K562 (cell line): ENCODE measurements at regions not wholly inside any gene's neighbourhood (a gene's known extent, or its start where the extent isn't known, plus 50 kb on each side); places are given as distances from the start of the nearest gene placed in this dataset.

Experiments used
- ATAC-seq: fragments of 200-7000 bp; cut with Tn5 transposase; 3 replicates; pipeline ENCODE4 v1.9.1; 2020; ENCODE audit warnings: moderate library complexity
- BruUV-seq: library from RNA; stranded (reverse); fragments of 400-500 nt; replicated peaks from 2 replicates; lab custom pipeline; 2021; lab: Mats Ljungman, UMichigan
- CTCF ChIA-PET: fragments of 300-600 bp; formaldehyde crosslinking; extraction: SDS; loops from one replicate; lab custom pipeline; 2021; ENCODE audit warnings: low intra/inter-chr PET ratio; lab: Yijun Ruan, JAX
- POLR2A ChIA-PET: fragments of 300-600, 350-650 bp; sonication (Branson Sonifier 250); formaldehyde crosslinking; extraction: SDS; loops from one replicate; lab custom pipeline; 2021; ENCODE audit warnings: antibody characterized with exemption, inconsistent platforms; lab: Yijun Ruan, JAX
- DNase-seq, 4 experiments: peaks; one replicate each; pipeline versions ENCODE4 v3.0.0 to v3.0.0-alpha.2; 2011 to 2018; ENCODE audit warnings: low spot score in 3 of 4, mixed read lengths in 3 of 4; ENCODE audit errors: extremely low read depth in 1 of 4
- FAIRE-seq: peaks from 2 replicates; lab custom pipeline; 2011; peaks lifted over from hg19 to GRCh38; lab: Jason Lieb, UNC
- H2AFZ ChIP-seq: 2 replicates; pipeline ENCODE4 v1.6.0; 2011; ENCODE audit warnings: low read depth, low read length, control low read depth, inconsistent platforms
- H3K27ac ChIP-seq: fragments of 200-600 bp; 3 replicates; pipeline ENCODE4 v1.8.0; 2011; ENCODE audit warnings: low read depth, mild to moderate bottlenecking, control low read depth, inconsistent platforms, low read length, moderate library complexity, mixed read lengths; ENCODE audit errors: extremely low read depth
- H3K27me3 ChIP-seq, 2 experiments: fragments of 300-600 bp in 1 of 2; 2 replicates in 1 of 2; 3 replicates in 1 of 2; pipeline versions ENCODE4 v1.6.0 to v1.8.0; 2011; ENCODE audit warnings: inconsistent platforms in 2 of 2, low read length in 2 of 2, mild to moderate bottlenecking in 1 of 2, mixed read lengths in 1 of 2, moderate library complexity in 1 of 2; ENCODE audit not compliant: control insufficient read depth in 2 of 2, insufficient read depth in 2 of 2
- H3K36me3 ChIP-seq: fragments of 300-600 bp; 3 replicates; pipeline ENCODE4 v1.8.0; 2011; ENCODE audit warnings: mild to moderate bottlenecking, low read length, inconsistent platforms; ENCODE audit not compliant: control insufficient read depth, insufficient read depth
- H3K4me1 ChIP-seq, 2 experiments: fragments of 200-600 bp in 1 of 2; replicated peaks in 1 of 2; 2 replicates in 1 of 2; 3 replicates in 1 of 2; pipeline versions ENCODE4 v1.5.1 to v1.8.0; 2011; ENCODE audit warnings: inconsistent platforms in 2 of 2, low read length in 2 of 2, mild to moderate bottlenecking in 1 of 2, mixed read lengths in 1 of 2, moderate library complexity in 1 of 2; ENCODE audit not compliant: control insufficient read depth in 2 of 2, insufficient read depth in 2 of 2
- H3K4me2 ChIP-seq: 2 replicates; pipeline ENCODE4 v1.6.1; 2011; ENCODE audit warnings: low read length, control low read depth, inconsistent platforms, mixed read lengths; ENCODE audit not compliant: insufficient read depth
- H3K4me3 ChIP-seq: fragments of 200-600 bp; sonication (generic), shearing (Covaris generic); 2 replicates; pipeline ENCODE4 v1.5.1; 2016; ENCODE audit warnings: control low read depth, inconsistent platforms
- H3K79me2 ChIP-seq: fragments of 200-600 bp; 3 replicates; pipeline ENCODE4 v1.8.0; 2011; ENCODE audit warnings: low read length, inconsistent platforms; ENCODE audit not compliant: control insufficient read depth, insufficient read depth
- H3K9ac ChIP-seq, 2 experiments: 2 replicates each; pipeline versions ENCODE4 v1.6.0 to v1.6.1; 2011; ENCODE audit warnings: low read depth in 2 of 2, low read length in 2 of 2, control low read depth in 1 of 2, inconsistent platforms in 1 of 2, mild to moderate bottlenecking in 1 of 2, mixed read lengths in 1 of 2; ENCODE audit not compliant: insufficient read depth in 1 of 2
- H3K9me1 ChIP-seq: one replicate; pipeline ENCODE4 v1.6.0; 2011; ENCODE audit warnings: inconsistent platforms, mild to moderate bottlenecking, low read length, moderate library complexity; ENCODE audit not compliant: control insufficient read depth, insufficient read depth
- H3K9me3 ChIP-seq: replicated peaks from 2 replicates; pipeline ENCODE4 v1.5.1; 2011; ENCODE audit warnings: low read depth, low read length, inconsistent platforms; ENCODE audit not compliant: control insufficient read depth, insufficient read depth
- H4K20me1 ChIP-seq: replicated peaks from 2 replicates; pipeline ENCODE4 v1.6.1; 2011; ENCODE audit warnings: low read length, inconsistent platforms, mixed read lengths; ENCODE audit not compliant: control insufficient read depth, insufficient read depth
- HMG20B ChIP-seq: fragments of 250-450 bp; sonication (Bioruptor Pico); IDR thresholded peaks from 2 replicates; pipeline ENCODE4 v1.5.0; 2021; ENCODE audit warnings: mild to moderate bottlenecking
- MBD2 ChIP-seq: sonication (generic); IDR thresholded peaks from 2 replicates; pipeline ENCODE4 v1.6.1; 2016; ENCODE audit warnings: low read depth, borderline replicate concordance
- MCM5 ChIP-seq: fragments of 450-650 bp; IDR thresholded peaks from 2 replicates; pipeline ENCODE4 v1.6.1; 2016; ENCODE audit warnings: low read depth
- MYC ChIP-seq, 2 experiments: fragments of 250-450 bp in 1 of 2; sonication (Bioruptor Pico) in 1 of 2; IDR thresholded peaks; 2 replicates each; pipeline versions ENCODE4 v1.5.1 to v1.6.1; 2012 to 2021; ENCODE audit warnings: low read depth in 2 of 2, borderline replicate concordance in 1 of 2, improper control_type of control experiment in 1 of 2, low read length in 1 of 2, mild to moderate bottlenecking in 1 of 2, moderate library complexity in 1 of 2
- NFATC3 ChIP-seq: fragments of 450-650 bp; IDR thresholded peaks from 2 replicates; pipeline ENCODE4 v1.6.1; 2017; ENCODE audit warnings: mild to moderate bottlenecking
- PHB ChIP-seq: fragments of 250-450 bp; sonication (Bioruptor Pico); IDR thresholded peaks from 2 replicates; pipeline ENCODE4 v1.5.0; 2021
- POLR2AphosphoS2 ChIP-seq: IDR thresholded peaks from 2 replicates; pipeline ENCODE4 v1.6.1; 2012; ENCODE audit warnings: low read length, improper control_type of control experiment
- PTBP1 ChIP-seq: fragments of 200-400 bp; formaldehyde crosslinking; IDR thresholded peaks from 2 replicates; pipeline ENCODE4 v1.6.1; 2017; ENCODE audit warnings: low read depth, low read length
- RB1 ChIP-seq: fragments of 450-650 bp; IDR thresholded peaks from 2 replicates; pipeline ENCODE4 v1.6.1; 2017; ENCODE audit warnings: low read depth, mild to moderate bottlenecking
- ZC3H4 ChIP-seq: sonication (generic); formaldehyde crosslinking; IDR thresholded peaks from 2 replicates; pipeline ENCODE4 v1.9.0; 2021; ENCODE audit warnings: missing genetic modification reagents, borderline replicate concordance
- ZNF583 ChIP-seq: fragments of 250-450 bp; sonication (Bioruptor Pico); IDR thresholded peaks from 2 replicates; pipeline ENCODE4 v1.4.0; 2020
- ZNF830 ChIP-seq: fragments of 250-450 bp; sonication (Bioruptor Pico); IDR thresholded peaks from 2 replicates; pipeline ENCODE4 v1.5.0; 2021; ENCODE audit warnings: mild to moderate bottlenecking
- WGBS: fragments of 100-300 bp; shearing (Covaris generic); methylation state at CpG from one replicate; pipeline ENCODE4 v1.1.6; 2016; ENCODE audit warnings: low coverage, mixed read lengths; ENCODE audit not compliant: insufficient coverage; ENCODE audit errors: missing lambda C conversion rate; 5-methylcytosine and 5-hydroxymethylcytosine counted together
- in situ Hi-C: fragments of 300-500 bp; cut with MboI; formaldehyde crosslinking; loops from 4 replicates; pipeline ENCODE4 v1.15.0; 2018; ENCODE audit warnings: inconsistent platforms, mixed read lengths
- intact Hi-C: fragments of 100-400 bp; cut with micrococcal nuclease; formaldehyde crosslinking; loops from 2 replicates; pipeline ENCODE4 v1.14.2; 2022
- TF ChIP-seq, protein P1 (sequence below): IDR thresholded peaks from 2 replicates; pipeline ENCODE4 v1.6.1; 2014; ENCODE audit warnings: antibody characterized with exemption
- TF ChIP-seq, protein P2 (sequence below): fragments of 450-650 bp; IDR thresholded peaks from one replicate; pipeline ENCODE4 v1.6.1; 2018; ENCODE audit warnings: mild to moderate bottlenecking, moderate library complexity; ENCODE audit not compliant: partially characterized antibody
- TF ChIP-seq, protein P3 (sequence below): fragments of 450-650 bp; IDR thresholded peaks from 2 replicates; pipeline ENCODE4 v1.7.0; 2016; ENCODE audit warnings: borderline replicate concordance

DNA sequence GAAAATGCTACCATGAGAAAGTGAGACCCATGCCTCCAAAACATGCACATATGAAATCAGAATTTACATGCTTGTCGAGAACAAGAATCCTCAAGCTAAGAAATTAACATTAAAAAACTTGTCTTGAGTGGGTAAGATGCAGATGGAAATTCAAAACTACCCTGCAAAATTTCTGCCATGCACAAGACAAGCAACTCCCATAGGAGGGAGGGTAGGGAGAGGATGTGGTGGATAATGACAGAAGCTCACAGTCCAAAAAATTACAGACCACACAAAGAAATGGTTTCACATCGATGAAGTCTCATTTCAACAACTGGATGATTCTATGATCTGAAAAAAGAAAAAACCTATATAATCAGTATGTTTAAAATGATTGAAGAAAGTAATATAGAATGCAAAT is 319.9 kb upstream of the PTGER4 start:
- no peak overlapping the region for H3K9ac ChIP-seq
- no peak overlapping the region for H2AFZ ChIP-seq
- no peaks in the 10 kb centered on the region for H3K9me3 ChIP-seq
- no peak overlapping the region for H3K4me2 ChIP-seq
- in situ Hi-C loops = no loop called here
- no peaks in the 10 kb centered on the region for H3K9me1 ChIP-seq
- no peaks in the 10 kb centered on the region for H3K4me1 ChIP-seq
- H3K27ac ChIP-seq = no peak overlapping the region
- TF ChIP-seq ZNF830 (no peak), ZC3H4 (CRISPR knock-in tag) (no peak), POLR2AphosphoS2 (no peak), MBD2 (no peak), PTBP1 (no peak), MCM5 (no peak)
- TF ChIP-seq, all 486 proteins: peak for 0
- POLR2A ChIA-PET = no interaction called here
- WGBS = 0% methylated on average over 2 of the region's 2 CpGs
- Histone ChIP-seq H3K4me3 (no peak overlapping the region), H3K79me2 (no peaks in the 10 kb centered on the region), H4K20me1 (no peaks in the 10 kb centered on the region), H3K27me3 (no peaks in the 10 kb centered on the region), H3K36me3 (no peaks in the 10 kb centered on the region)
- CTCF ChIA-PET = no interaction called here
- intact Hi-C loops = no loop called here
- DNase-seq (no peak), ATAC-seq (no peak), FAIRE-seq (no peak)
- no TSS peak for BruUV-seq

DNA sequence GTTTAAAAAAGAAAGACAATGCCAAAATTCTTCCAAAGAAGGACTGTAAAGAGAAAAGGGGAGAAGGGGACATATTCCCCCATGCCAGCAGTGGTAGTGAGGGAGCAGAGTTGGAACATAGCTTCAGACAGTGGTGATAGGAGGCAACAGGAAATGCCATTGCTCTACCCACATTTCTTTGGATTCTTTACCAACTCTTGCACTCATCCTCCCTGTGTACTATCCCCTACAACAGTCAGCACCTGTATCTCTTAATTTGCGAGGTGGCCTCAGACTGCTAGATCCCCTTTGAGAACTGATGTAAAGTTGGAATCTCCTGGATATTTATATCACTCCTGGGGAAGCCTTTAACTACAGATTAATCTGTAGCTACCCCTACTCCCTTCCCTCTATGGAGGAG is 320.6 kb upstream of the PTGER4 start:
- Histone ChIP-seq H3K4me2 (no peak overlapping the region), H2AFZ (no peak overlapping the region), H3K4me1 (no peaks in the 10 kb centered on the region), H3K9me3 (no peaks in the 10 kb centered on the region), H3K36me3 (no peaks in the 10 kb centered on the region), H3K4me3 (no peak overlapping the region), H3K27ac (no peak overlapping the region), H3K9ac (no peak overlapping the region), H3K79me2 (no peaks in the 10 kb centered on the region), H4K20me1 (no peaks in the 10 kb centered on the region), H3K27me3 (no peaks in the 10 kb centered on the region), H3K9me1 (no peaks in the 10 kb centered on the region)
- no peak for DNase-seq
- no peak for ATAC-seq
- FAIRE-seq = no peak
- in situ Hi-C loops = no loop called here
- ChIA-PET POLR2A (interaction anchor here (0.6 kb wide), 1 partner anchor 9 kb away, joined by 3 read pairs; no protein-coding TSS in a partner anchor), CTCF (no interaction called here)
- BruUV-seq = no TSS peak
- WGBS = 0% methylated on average over 1 of the region's 1 CpG
- intact Hi-C loops = no loop called here
- TF ChIP-seq, protein P1, sequence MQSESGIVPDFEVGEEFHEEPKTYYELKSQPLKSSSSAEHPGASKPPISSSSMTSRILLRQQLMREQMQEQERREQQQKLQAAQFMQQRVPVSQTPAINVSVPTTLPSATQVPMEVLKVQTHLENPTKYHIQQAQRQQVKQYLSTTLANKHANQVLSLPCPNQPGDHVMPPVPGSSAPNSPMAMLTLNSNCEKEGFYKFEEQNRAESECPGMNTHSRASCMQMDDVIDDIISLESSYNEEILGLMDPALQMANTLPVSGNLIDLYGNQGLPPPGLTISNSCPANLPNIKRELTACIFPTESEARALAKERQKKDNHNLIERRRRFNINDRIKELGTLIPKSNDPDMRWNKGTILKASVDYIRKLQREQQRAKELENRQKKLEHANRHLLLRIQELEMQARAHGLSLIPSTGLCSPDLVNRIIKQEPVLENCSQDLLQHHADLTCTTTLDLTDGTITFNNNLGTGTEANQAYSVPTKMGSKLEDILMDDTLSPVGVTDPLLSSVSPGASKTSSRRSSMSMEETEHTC = no peak
- no peak for TF ChIP-seq ZNF583 (CRISPR knock-in tag)
- TF ChIP-seq HMG20B (CRISPR knock-in tag) = no peak
- TF ChIP-seq MYC (IDR thresholded peaks at IDR 0.05; ENCODE audit: low read depth, low read length) = no peak
- no peak for TF ChIP-seq MYC (CRISPR knock-in tag; IDR thresholded peaks at IDR 0.05; ENCODE audit: borderline replicate concordance, low read depth)
- TF ChIP-seq NFATC3 = no peak
- no peak for TF ChIP-seq PHB
- TF ChIP-seq, protein P2, sequence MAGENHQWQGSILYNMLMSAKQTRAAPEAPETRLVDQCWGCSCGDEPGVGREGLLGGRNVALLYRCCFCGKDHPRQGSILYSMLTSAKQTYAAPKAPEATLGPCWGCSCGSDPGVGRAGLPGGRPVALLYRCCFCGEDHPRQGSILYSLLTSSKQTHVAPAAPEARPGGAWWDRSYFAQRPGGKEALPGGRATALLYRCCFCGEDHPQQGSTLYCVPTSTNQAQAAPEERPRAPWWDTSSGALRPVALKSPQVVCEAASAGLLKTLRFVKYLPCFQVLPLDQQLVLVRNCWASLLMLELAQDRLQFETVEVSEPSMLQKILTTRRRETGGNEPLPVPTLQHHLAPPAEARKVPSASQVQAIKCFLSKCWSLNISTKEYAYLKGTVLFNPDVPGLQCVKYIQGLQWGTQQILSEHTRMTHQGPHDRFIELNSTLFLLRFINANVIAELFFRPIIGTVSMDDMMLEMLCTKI = no peak
- no peak for TF ChIP-seq RB1
- TF ChIP-seq, protein P3, sequence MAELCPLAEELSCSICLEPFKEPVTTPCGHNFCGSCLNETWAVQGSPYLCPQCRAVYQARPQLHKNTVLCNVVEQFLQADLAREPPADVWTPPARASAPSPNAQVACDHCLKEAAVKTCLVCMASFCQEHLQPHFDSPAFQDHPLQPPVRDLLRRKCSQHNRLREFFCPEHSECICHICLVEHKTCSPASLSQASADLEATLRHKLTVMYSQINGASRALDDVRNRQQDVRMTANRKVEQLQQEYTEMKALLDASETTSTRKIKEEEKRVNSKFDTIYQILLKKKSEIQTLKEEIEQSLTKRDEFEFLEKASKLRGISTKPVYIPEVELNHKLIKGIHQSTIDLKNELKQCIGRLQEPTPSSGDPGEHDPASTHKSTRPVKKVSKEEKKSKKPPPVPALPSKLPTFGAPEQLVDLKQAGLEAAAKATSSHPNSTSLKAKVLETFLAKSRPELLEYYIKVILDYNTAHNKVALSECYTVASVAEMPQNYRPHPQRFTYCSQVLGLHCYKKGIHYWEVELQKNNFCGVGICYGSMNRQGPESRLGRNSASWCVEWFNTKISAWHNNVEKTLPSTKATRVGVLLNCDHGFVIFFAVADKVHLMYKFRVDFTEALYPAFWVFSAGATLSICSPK = no peak
